HG02642 (cell line): ENCODE measurements at regions not wholly inside any gene's neighbourhood (a gene's known extent, or its start where the extent isn't known, plus 50 kb on each side); places are given as distances from the start of the nearest gene placed in this dataset.

Source experiments
- ATAC-seq: cut with Tn5 transposase; IDR thresholded peaks from one replicate; pipeline ENCODE4 v1.9.1; 2021; ENCODE audit warnings: mild to moderate bottlenecking; ENCODE audit not compliant: unreplicated experiment, poor library complexity

GRCh38 chr4:81625422-81626417, 154.0 kb upstream of the RASGEF1B start:
- no peak for ATAC-seq

- ATAC-seq = no peak
These were observed 151.7 kb upstream of the RASGEF1B start for GRCh38 chr4:81623434-81623833.

DNA sequence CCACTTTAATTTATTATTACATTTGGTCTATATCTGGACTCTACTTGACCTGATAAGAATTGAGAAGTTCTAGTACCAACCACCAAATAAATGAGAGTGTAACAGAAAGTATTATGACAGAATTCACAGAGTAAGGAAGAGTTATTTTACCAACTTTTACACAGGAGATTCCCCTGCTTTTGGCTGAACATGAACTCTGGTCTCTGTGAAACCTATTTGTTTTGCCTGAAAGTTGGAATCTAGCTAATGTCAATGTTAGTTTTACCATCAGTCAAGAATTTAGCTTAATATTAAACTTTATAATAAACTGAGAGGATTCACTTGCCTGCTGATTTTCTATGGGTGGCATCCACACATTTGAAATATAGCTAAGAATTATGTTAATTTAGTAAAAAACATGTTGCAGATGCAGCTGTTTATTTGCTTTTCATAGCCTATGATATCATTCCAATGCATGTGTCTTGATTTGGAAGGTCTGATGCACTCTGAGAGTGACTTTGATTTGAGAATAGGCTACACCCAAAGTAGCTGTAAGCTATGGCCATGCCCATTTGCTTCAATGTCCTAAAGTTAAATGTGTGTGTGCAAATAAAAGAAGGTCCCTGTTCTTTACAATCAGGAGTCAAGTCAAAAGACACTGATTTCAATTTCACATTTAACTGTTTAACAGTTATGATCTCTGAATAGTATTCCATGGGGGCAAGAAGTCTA, 150.9 kb upstream of the RASGEF1B start:
- no peak for ATAC-seq

DNA sequence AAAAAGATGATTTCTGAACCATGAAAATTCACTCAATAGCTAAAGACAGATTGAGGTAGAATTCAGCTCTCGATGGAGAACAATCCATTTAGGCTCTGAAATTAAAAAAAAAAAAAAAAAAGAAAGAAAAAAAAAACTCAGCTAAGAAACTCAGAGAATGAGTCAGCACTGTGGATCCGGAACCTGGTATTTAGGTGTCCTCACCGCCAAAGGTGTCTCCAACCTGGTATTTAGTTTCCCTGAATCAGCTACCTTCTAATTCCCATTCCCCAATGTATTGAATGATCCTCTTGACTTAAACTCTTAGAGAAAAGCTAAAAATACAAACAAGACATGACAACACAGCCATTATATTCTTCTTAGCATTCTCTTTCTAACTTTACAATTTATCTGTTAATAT, 150.3 kb upstream of the RASGEF1B start:
- ATAC-seq = no peak

DNA sequence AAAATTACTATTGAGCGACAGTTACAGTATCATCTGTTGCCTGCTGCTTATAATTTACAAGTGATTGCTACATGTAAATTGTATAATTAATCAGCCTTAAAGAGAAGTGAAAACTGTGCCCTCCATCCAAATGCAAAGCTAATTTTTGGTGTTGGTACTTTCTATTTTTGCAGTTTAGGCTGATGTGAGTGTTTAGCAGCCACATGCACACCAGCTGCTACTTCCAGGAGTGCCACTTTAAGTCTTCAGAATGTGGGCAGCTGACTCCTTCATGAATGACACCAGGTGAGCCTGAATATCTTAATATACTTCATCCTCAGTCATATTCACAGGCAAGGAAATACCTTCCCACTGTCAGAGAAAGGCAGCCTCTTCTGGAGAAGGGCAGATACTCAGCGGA, 149.8 kb upstream of the RASGEF1B start:
- ATAC-seq = no peak

DNA sequence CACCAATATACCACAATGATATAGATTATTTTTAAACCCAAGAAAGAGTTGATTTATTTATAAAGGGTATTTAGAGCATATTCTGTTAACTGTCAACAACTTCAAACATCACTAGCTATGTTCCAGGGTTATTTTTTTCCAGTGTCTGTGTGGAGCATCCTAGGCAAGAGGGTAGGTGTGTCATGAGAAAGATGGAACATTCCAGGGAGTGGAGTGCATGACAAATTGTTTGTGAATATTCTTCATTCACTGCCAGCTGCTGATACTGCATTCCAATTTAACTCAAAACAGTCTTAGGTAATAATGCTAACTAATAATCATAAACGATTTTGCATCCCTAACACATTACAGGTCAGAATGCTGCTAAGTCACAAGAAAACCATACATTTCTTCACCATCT, 148.7 kb upstream of the RASGEF1B start:
- ATAC-seq = no peak

DNA sequence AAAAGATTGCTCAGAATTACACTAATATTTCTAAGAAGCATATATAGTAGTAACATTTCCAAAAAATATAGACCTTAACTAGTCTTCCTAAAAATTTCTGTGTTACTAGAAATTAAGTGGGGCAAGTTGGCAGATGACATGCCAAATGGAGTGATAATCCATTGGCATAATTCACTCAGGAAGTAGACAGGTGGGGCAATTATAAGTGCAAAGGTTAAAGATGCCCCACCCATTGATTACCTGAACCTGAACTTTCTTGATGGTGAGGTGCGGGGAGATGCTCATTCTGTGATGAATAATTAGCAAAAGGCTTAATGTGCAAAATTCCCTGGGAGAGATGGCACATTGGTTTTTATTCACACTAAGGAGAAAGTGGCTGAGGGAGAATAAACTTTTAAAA, 145.8 kb upstream of the RASGEF1B start:
- ATAC-seq = no peak

GRCh38 chr4:81611221-81611620, 139.5 kb upstream of the RASGEF1B start:
- no peak for ATAC-seq

- ATAC-seq = no peak
These were observed 138.1 kb upstream of the RASGEF1B start for GRCh38 chr4:81609844-81610243.

GRCh38 chr4:81607950-81608349, 136.2 kb upstream of the RASGEF1B start:
- no peak for ATAC-seq

DNA sequence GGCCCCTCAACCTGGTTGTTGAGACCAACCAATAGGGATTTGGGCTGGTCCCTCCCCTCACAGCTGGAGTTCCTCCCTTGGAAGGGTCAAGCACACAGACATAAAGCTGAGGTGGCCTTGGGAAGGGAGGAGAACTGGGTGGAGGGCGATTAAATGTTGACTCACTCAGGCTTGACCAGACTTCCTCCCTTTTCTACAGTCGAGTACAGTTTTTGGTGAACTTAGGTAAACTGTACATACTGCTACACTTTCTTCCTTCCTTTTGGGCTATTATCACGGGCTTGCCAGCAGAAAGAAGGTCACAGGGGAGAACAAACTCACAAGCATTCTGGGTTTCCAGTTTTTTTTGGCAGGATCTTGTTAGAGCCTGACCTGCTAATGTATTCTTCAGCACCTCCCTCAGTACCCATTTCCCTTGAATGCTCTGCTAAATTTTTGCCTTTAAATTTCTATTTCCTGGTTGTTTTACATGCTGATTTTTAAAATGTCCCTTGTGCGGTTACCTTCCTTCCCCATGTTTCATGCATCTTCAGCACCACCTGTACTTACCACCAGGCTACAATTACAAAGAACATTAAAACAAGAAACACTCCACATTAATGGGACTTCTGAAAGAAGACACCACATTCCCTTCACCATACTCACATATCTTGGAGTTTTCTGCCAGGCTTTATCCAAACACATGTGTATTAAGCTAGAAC, 135.2 kb upstream of the RASGEF1B start:
- ATAC-seq = no peak

- ATAC-seq = no peak
These were observed 134.5 kb upstream of the RASGEF1B start for GRCh38 chr4:81606166-81606565.

- ATAC-seq = no peak
These were observed 133.6 kb upstream of the RASGEF1B start for GRCh38 chr4:81605271-81605670.

GRCh38 chr4:81604683-81605218, 133.0 kb upstream of the RASGEF1B start:
- no peak for ATAC-seq

DNA sequence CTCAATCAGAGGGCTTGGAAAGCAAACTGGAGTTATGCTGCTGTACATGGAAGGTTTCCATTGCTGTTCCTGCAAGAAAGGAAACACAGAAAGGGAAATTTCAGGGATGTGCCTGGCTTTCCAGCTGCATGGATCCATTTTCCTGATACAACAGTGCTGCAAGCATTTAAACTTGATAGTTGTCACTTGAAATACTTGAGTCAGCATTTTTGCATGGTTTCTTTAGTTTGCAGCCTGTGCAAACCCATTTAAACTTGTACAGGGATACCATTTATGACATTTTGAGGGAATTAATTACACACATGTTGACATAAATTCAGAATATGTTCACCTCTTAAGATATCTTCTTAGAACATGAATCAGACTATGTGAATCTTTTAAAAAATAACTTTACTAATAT, 131.1 kb upstream of the RASGEF1B start:
- no peak for ATAC-seq

- ATAC-seq = no peak
These were observed 129.6 kb upstream of the RASGEF1B start for GRCh38 chr4:81601358-81601694.

DNA sequence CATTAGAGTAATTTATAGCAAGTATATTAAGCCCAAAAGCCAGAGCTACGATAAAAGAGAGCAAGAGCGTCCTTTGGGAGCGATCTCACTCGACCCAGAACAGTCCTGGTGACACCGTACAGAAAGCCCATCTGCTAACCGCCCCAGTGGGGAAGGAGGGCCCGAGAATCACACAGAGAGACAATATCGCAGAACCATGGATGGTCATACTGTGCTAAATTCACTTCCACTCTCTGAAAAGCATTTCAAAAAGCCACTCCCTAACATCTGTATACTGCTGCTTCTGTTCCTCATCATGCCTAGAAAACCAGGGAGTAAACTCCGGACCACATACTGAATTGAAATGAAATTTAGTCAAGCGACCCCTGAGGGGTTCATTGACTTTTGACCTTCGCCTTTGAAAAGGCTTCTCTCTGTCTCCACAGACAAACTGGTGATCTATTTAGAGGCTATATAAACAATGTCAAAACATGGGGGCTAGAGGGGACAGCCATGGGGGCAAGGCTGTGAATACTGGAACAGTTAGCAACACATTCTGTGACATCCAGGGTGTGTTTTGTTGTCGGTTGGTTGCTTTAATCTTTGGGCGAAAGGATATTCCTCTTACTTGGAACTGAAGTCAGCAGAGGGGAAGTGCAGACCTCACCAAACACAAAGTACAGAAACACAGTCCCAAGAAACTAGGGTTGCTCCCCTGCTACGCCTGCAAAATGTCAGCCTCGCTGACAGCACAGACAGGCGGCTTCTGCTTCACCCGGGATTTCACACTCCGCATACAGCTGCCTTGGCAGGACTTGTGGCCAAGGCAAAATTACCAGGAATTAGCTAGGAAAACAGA, 129.0 kb upstream of the RASGEF1B start:
- no peak for ATAC-seq

DNA sequence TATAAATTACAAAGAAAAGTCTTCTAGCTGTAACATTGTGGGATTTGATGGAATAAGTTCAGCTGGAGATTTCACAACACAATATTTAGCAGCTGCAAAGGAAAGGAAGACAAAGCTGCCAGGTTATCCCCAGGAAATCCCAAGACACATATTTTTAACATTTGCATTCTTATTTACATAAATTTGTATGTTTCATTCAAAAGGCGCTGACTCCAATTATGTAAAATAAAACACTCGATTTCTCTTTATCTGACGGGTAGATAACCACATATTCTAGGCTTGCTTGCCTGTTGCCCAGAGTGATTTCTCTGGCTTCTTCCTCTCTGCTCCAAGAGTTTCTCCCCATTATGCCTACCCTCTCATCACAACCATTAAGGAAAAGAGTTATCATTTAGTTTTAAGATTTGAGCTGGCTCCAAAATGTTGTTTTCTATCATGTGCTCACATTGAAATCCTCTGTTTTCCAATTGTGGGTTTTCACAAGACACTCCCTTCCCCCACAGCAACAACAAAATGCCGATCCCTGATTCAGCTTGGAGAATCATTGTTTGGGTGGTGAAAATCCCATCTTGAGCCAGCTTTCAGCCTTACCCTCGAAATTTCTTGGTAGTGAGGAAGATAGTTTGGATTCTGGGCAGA, 128.2 kb upstream of the RASGEF1B start:
- no peak for ATAC-seq

DNA sequence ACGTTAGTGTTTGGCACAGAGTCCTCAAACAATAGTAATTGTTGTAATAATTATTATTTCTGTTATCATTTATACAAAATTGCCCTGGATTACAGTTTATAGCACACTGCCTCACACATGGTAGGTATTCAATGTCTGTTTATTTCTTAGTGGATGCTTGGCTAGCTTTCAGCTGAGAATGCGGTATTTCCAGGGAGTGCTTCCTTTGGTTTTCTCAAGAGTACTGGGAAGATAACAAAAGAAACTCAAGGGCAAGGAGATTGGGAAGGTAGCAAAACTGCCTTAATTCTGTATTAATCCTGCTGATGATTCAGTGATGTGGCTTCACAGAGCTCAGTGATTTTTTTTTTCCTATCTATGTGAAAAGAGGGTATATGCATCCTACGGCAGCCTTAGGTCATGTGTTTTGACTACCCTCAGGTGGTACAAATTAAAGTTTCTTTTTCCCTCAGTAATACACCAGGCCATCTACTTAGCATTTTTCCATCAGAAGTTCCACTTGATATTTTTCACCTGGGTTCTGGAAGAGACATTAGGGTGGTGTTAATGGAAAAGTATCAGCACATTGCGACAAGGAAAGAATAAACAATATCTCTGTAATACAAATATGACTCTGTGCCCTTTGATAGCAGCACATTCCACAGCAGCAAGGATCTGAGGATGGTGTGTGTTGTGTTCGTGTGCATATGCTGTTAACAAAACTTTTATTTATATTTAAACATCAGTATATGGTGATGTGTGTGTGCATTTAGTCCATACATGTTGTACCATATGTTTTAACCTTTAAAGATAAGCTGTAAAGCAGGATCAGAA, 124.3 kb upstream of the RASGEF1B start:
- ATAC-seq = no peak
